Ovary (tissue), 7 donors: ENCODE measurements at regions not wholly inside any gene's neighbourhood (a gene's known extent, or its start where the extent isn't known, plus 50 kb on each side); places are given as distances from the start of the nearest gene placed in this dataset.

Experiments used
- DNase-seq, 5 donors: peaks; one replicate each; pipeline ENCODE4 v3.0.0-alpha.2; 2019 to 2020
- H3K27ac ChIP-seq, 2 donors: fragments of 200-600 bp; one replicate each; pipeline versions ENCODE4 v1.5.1 to v1.8.0; 2019 to 2022
- H3K27me3 ChIP-seq: fragments of 200-600 bp; one replicate; pipeline ENCODE4 v1.8.0; 2022
- H3K36me3 ChIP-seq: fragments of 200-600 bp; sonication (generic); one replicate; pipeline ENCODE4 v1.5.1; 2019
- H3K4me1 ChIP-seq: one replicate; pipeline ENCODE4 v1.8.1; 2013; ENCODE audit warnings: mild to moderate bottlenecking, moderate library complexity; ENCODE audit not compliant: insufficient read depth
- H3K4me3 ChIP-seq: fragments of 200-600 bp; sonication (generic); one replicate; pipeline ENCODE4 v1.5.1; 2017
- H3K9me3 ChIP-seq, 2 donors: fragments of 200-600 bp in 1 of 2; sonication (generic) in 1 of 2; one replicate each; pipeline versions ENCODE4 v1.5.1 to v1.8.1; 2013 to 2019; ENCODE audit warnings: mild to moderate bottlenecking in 1 of 2, moderate library complexity in 1 of 2
- EP300 ChIP-seq: sonication (generic); formaldehyde crosslinking; IDR thresholded peaks from one replicate; pipeline ENCODE4 v1.6.1; 2017; ENCODE audit warnings: antibody characterized with exemption
- POLR2A ChIP-seq: fragments of 450-650 bp; IDR thresholded peaks from one replicate; pipeline ENCODE4 v1.6.1; 2017; ENCODE audit warnings: antibody characterized with exemption, mild to moderate bottlenecking, moderate library complexity
- WGBS, 3 donors: extraction: QIAGEN DNeasy Blood & Tissue Kit in 1 of 3; methylation state at CpG; one replicate each; pipeline versions ENCODE4 v1.1.5 to v1.1.7; 2013 to 2017; 5-methylcytosine and 5-hydroxymethylcytosine counted together
- intact Hi-C, 4 donors: fragments of 100-400 bp; cut with DNase I; formaldehyde crosslinking; loops; one replicate each; pipeline versions ENCODE4 v1.11.0 to v1.15.1; 2022 to 2023
- TF ChIP-seq, protein P1 (sequence below), 3 donors: fragments of 450-650 bp in 2 of 3; fragments of 200-600 bp in 1 of 3; IDR thresholded peaks; one replicate each; pipeline versions ENCODE4 v1.5.1 to v1.8.0; 2016 to 2022; ENCODE audit warnings: antibody characterized with exemption in 3 of 3, mild to moderate bottlenecking in 1 of 3
- donor health status: DM: no; HTN: no; CAD: no; lungs with moderate emphysema.
- donor health status: DM: no; HTN: no; CAD: no.
- donor health status: Bipolar disorder and iron deficiency.
- donor health status: DM: no; HTN: no; CAD: no.
- donor health status: DM: yes; HTN: yes; CAD: no.

DNA sequence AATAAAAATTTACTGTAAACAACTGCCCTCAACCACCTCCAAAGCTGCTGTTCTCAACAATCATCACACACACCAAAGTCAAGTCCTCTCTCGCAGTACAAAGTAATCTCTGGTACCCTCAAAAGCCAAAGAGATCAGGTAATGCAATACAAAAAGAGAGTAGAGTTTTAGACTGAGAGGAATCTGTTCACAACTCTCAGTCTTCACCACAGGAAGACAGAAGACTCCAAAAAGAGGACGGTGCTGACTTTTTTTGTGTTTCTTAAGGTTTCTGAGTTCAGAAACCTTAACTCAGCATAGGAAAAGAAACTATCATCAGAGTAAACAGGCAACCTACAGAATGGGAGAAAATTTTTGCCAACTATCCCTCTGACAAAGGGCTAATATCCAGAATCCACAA is 1072.3 kb upstream of the DIAPH2 start:
- Histone ChIP-seq H3K9me3 (no peaks in the 10 kb centered on the region), H3K27ac (no peak overlapping the region), H3K27me3 (no peaks in the 10 kb centered on the region), H3K4me3 (no peak overlapping the region), H3K4me1 (no peaks in the 10 kb centered on the region), H3K36me3 (no peaks in the 10 kb centered on the region)
- no peak for DNase-seq
- intact Hi-C loops, result no loop called here
- TF ChIP-seq EP300 (no peak), POLR2A (no peak)
- TF ChIP-seq, protein P1, sequence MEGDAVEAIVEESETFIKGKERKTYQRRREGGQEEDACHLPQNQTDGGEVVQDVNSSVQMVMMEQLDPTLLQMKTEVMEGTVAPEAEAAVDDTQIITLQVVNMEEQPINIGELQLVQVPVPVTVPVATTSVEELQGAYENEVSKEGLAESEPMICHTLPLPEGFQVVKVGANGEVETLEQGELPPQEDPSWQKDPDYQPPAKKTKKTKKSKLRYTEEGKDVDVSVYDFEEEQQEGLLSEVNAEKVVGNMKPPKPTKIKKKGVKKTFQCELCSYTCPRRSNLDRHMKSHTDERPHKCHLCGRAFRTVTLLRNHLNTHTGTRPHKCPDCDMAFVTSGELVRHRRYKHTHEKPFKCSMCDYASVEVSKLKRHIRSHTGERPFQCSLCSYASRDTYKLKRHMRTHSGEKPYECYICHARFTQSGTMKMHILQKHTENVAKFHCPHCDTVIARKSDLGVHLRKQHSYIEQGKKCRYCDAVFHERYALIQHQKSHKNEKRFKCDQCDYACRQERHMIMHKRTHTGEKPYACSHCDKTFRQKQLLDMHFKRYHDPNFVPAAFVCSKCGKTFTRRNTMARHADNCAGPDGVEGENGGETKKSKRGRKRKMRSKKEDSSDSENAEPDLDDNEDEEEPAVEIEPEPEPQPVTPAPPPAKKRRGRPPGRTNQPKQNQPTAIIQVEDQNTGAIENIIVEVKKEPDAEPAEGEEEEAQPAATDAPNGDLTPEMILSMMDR (IDR thresholded peaks at IDR 0.05), result no peak
- 50 to 71% (median 67%) methylated on average over 2 of the region's 2 CpGs for WGBS, 3 donors

DNA sequence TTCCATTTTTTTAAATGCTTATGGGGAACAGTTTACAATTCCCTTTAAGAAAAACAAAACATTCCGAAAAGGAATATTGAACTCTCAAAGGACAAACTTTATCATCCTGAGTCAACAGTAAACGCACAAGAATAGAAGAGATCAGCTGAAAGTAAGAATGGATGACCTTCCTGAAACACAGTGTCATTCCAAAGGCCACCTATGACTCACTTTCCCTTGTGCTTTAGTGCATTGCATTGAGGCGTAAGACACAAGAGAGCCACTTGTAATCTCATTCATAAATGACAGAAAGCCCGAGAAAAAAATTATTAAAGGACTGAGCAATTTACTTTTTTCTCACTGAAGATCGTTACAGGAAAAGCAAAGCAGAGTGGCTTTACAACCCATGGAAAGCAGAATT is 1062.4 kb upstream of the DIAPH2 start:
- Histone ChIP-seq H3K4me1 (no peaks in the 10 kb centered on the region), H3K4me3 (no peak overlapping the region), H3K9me3 (no peaks in the 10 kb centered on the region), H3K27ac (no peak overlapping the region), H3K27me3 (no peaks in the 10 kb centered on the region), H3K36me3 (no peaks in the 10 kb centered on the region)
- DNase-seq, result no peak
- TF ChIP-seq POLR2A (no peak), EP300 (no peak)
- TF ChIP-seq, protein P1 (IDR thresholded peaks at IDR 0.05), result no peak
- WGBS, 3 donors, result 59 to 75% (median 65%) methylated on average over 5 of the region's 5 CpGs
- intact Hi-C loops, result no loop called here

DNA sequence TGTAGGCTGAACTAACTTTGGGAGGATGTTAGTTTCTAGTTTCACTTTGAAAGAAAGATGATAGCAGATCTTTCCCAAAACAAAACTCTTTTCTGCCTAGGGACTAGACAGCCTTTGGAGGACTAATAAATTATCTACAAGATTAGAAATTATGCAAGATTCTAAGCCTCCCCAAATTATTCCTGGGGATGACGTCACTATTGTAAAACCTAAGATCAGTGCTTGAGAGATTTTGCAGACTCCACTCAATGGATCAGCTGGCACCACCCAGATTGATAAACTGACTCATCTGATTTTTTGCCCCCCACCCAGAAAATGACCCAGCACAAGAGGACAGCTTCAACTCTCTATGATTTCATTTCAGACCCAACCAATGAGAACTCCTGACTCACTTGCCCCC is 1057.9 kb upstream of the DIAPH2 start:
- H3K36me3 ChIP-seq, result no peaks in the 10 kb centered on the region
- no peaks in the 10 kb centered on the region for H3K4me1 ChIP-seq
- no peak overlapping the region for H3K27ac ChIP-seq
- no peaks in the 10 kb centered on the region for H3K27me3 ChIP-seq
- H3K4me3 ChIP-seq, result no peak overlapping the region
- TF ChIP-seq, protein P1 (IDR thresholded peaks at IDR 0.05), result no peak
- TF ChIP-seq POLR2A, result no peak
- no peak for TF ChIP-seq EP300
- no peak for DNase-seq
- H3K9me3 ChIP-seq, result no peaks in the 10 kb centered on the region
- intact Hi-C loops, result no loop called here
- 32 to 42% (median 36%) methylated on average over 1 of the region's 1 CpG for WGBS, 3 donors

DNA sequence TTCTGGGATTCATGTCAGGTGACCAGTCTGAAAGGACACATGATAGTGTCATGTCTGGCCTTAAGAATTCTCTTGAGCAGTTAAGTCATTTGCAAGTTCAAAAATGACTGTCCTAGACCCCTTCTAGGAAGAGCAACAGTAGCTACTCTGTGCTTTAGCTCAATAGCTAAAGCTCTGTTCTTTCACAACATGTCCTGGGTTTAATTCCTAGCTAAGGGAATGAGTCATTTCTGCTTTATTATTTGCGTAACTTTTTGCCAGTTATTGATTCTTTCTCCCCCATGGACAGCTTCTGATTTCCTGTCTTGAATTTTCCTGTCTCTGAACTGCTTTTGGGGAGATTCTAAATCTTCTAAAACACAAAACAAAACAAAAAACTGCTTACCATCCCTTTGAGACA is 1055.8 kb upstream of the DIAPH2 start:
- intact Hi-C loops, result no loop called here
- WGBS, 3 donors, result 86 to 98% (median 86%) methylated on average over 1 of the region's 1 CpG

More for the DNA sequence above, 1055.8 kb upstream of the DIAPH2 start:
- H3K27ac ChIP-seq, result no peak overlapping the region
- TF ChIP-seq POLR2A (no peak), EP300 (no peak)
- TF ChIP-seq, protein P1 (IDR thresholded peaks at IDR 0.05), result no peak
- H3K4me1 ChIP-seq, result no peaks in the 10 kb centered on the region
- H3K36me3 ChIP-seq, result no peaks in the 10 kb centered on the region
- no peak for DNase-seq
- no peaks in the 10 kb centered on the region for H3K9me3 ChIP-seq
- no peaks in the 10 kb centered on the region for H3K27me3 ChIP-seq
- no peak overlapping the region for H3K4me3 ChIP-seq
